ENCODE measurements at regions not wholly inside any gene's neighbourhood (a gene's known extent, or its start where the extent isn't known, plus 50 kb on each side); places are given as distances from the start of the nearest gene placed in this dataset.

GRCh38 chr4:16386711-16387320 lies 160.5 kb upstream of the TAPT1 start (continued):
- no peak for TF ChIP-seq GATAD2B (IDR thresholded peaks at IDR 0.05; ENCODE audit: borderline replicate concordance)
- no peak for TF ChIP-seq ATF1 (CRISPR knock-in tag; IDR thresholded peaks at IDR 0.05)
- no peak for TF ChIP-seq ATF1 (tag; IDR thresholded peaks at IDR 0.05)
- TF ChIP-seq PCBP2 (IDR thresholded peaks at IDR 0.05; ENCODE audit: low read depth, low read length, poor library complexity, severe bottlenecking) = no peak
- TF ChIP-seq ZNF644 (tag; IDR thresholded peaks at IDR 0.05; ENCODE audit: low read depth) = no peak

GRCh38 chr4:16384576-16384975 lies 158.3 kb upstream of the TAPT1 start:
- ChIA-PET CTCF (ENCODE audit: low intra/inter-chr PET ratio) (no interaction called here), POLR2A (no interaction called here)
- Histone ChIP-seq H3K4me2 (ENCODE audit: insufficient read depth, low read length) (no peak overlapping the region), H3K27me3 (ENCODE audit: control insufficient read depth in 2 of 2, insufficient read depth in 2 of 2, low read length in 2 of 2) (no peaks in the 10 kb centered on the region), H3K4me3 (no peak overlapping the region), H4K20me1 (replicated peaks; ENCODE audit: control insufficient read depth, insufficient read depth, low read length) (no peaks in the 10 kb centered on the region), H3K9ac (ENCODE audit: insufficient read depth in 1 of 2, low read depth in 2 of 2, low read length in 2 of 2) (no peak overlapping the region), H3K79me2 (ENCODE audit: control insufficient read depth, insufficient read depth, low read length) (no peaks in the 10 kb centered on the region), H3K36me3 (ENCODE audit: control insufficient read depth, insufficient read depth, low read length) (no peaks in the 10 kb centered on the region), H3K9me3 (replicated peaks; ENCODE audit: control insufficient read depth, insufficient read depth, low read depth, low read length) (no peaks in the 10 kb centered on the region), H3K4me1 (replicated peaks in 1 of 2; ENCODE audit: control insufficient read depth in 2 of 2, insufficient read depth in 2 of 2, low read length in 2 of 2) (no peaks in the 10 kb centered on the region), H3K27ac (ENCODE audit: extremely low read depth, low read depth, low read length) (no peak overlapping the region), H2AFZ (ENCODE audit: low read depth, low read length) (no peak overlapping the region), H3K9me1 (ENCODE audit: control insufficient read depth, insufficient read depth, low read length) (no peaks in the 10 kb centered on the region)
- FAIRE-seq (no peak), DNase-seq (ENCODE audit: extremely low read depth in 1 of 4, low spot score in 3 of 4) (no peak), ATAC-seq (no peak)
- 1% methylated on average over 6 of the region's 6 CpGs for WGBS (ENCODE audit: insufficient coverage, low coverage, missing lambda C conversion rate)
- no TSS peak for BruUV-seq (replicated peaks)
- intact Hi-C loops (cut with micrococcal nuclease) = no loop called here
- no peak for TF ChIP-seq ZNF239 (CRISPR knock-in tag; IDR thresholded peaks at IDR 0.05)
- TF ChIP-seq SRSF7 (optimal IDR thresholded peaks at IDR 0.05; ENCODE audit: low read depth, low read length) = no peak
- TF ChIP-seq BCOR (IDR thresholded peaks at IDR 0.05) = no peak
- TF ChIP-seq FOS (IDR thresholded peaks at IDR 0.05; ENCODE audit: extremely low read depth, insufficient read length) = no peak
- TF ChIP-seq POLR2B (IDR thresholded peaks at IDR 0.05; ENCODE audit: low read depth, partially characterized antibody) = no peak
- TF ChIP-seq ATF2 (CRISPR knock-in tag; IDR thresholded peaks at IDR 0.05) = no peak
- in situ Hi-C loops (cut with MboI) = no loop called here
